K562 (cell line): ENCODE measurements at regions not wholly inside any gene's neighbourhood (a gene's known extent, or its start where the extent isn't known, plus 50 kb on each side); places are given as distances from the start of the nearest gene placed in this dataset.

Source experiments
- ATAC-seq: fragments of 200-7000 bp; cut with Tn5 transposase; 3 replicates; pipeline ENCODE4 v1.9.1; 2020; ENCODE audit warnings: moderate library complexity
- BruUV-seq: library from RNA; stranded (reverse); fragments of 400-500 nt; replicated peaks from 2 replicates; lab custom pipeline; 2021; lab: Mats Ljungman, UMichigan
- CTCF ChIA-PET: fragments of 300-600 bp; formaldehyde crosslinking; extraction: SDS; loops from one replicate; lab custom pipeline; 2021; ENCODE audit warnings: low intra/inter-chr PET ratio; lab: Yijun Ruan, JAX
- POLR2A ChIA-PET: fragments of 300-600, 350-650 bp; sonication (Branson Sonifier 250); formaldehyde crosslinking; extraction: SDS; loops from one replicate; lab custom pipeline; 2021; ENCODE audit warnings: antibody characterized with exemption, inconsistent platforms; lab: Yijun Ruan, JAX
- DNase-seq, 4 experiments: peaks; one replicate each; pipeline versions ENCODE4 v3.0.0 to v3.0.0-alpha.2; 2011 to 2018; ENCODE audit warnings: low spot score in 3 of 4, mixed read lengths in 3 of 4; ENCODE audit errors: extremely low read depth in 1 of 4
- FAIRE-seq: peaks from 2 replicates; lab custom pipeline; 2011; peaks lifted over from hg19 to GRCh38; lab: Jason Lieb, UNC
- H2AFZ ChIP-seq: 2 replicates; pipeline ENCODE4 v1.6.0; 2011; ENCODE audit warnings: low read depth, low read length, control low read depth, inconsistent platforms
- H3K27ac ChIP-seq: fragments of 200-600 bp; 3 replicates; pipeline ENCODE4 v1.8.0; 2011; ENCODE audit warnings: low read depth, mild to moderate bottlenecking, control low read depth, inconsistent platforms, low read length, moderate library complexity, mixed read lengths; ENCODE audit errors: extremely low read depth
- H3K27me3 ChIP-seq, 2 experiments: fragments of 300-600 bp in 1 of 2; 2 replicates in 1 of 2; 3 replicates in 1 of 2; pipeline versions ENCODE4 v1.6.0 to v1.8.0; 2011; ENCODE audit warnings: inconsistent platforms in 2 of 2, low read length in 2 of 2, mild to moderate bottlenecking in 1 of 2, mixed read lengths in 1 of 2, moderate library complexity in 1 of 2; ENCODE audit not compliant: control insufficient read depth in 2 of 2, insufficient read depth in 2 of 2
- H3K36me3 ChIP-seq: fragments of 300-600 bp; 3 replicates; pipeline ENCODE4 v1.8.0; 2011; ENCODE audit warnings: mild to moderate bottlenecking, low read length, inconsistent platforms; ENCODE audit not compliant: control insufficient read depth, insufficient read depth
- H3K4me1 ChIP-seq, 2 experiments: fragments of 200-600 bp in 1 of 2; replicated peaks in 1 of 2; 2 replicates in 1 of 2; 3 replicates in 1 of 2; pipeline versions ENCODE4 v1.5.1 to v1.8.0; 2011; ENCODE audit warnings: inconsistent platforms in 2 of 2, low read length in 2 of 2, mild to moderate bottlenecking in 1 of 2, mixed read lengths in 1 of 2, moderate library complexity in 1 of 2; ENCODE audit not compliant: control insufficient read depth in 2 of 2, insufficient read depth in 2 of 2
- H3K4me2 ChIP-seq: 2 replicates; pipeline ENCODE4 v1.6.1; 2011; ENCODE audit warnings: low read length, control low read depth, inconsistent platforms, mixed read lengths; ENCODE audit not compliant: insufficient read depth
- H3K4me3 ChIP-seq: fragments of 200-600 bp; sonication (generic), shearing (Covaris generic); 2 replicates; pipeline ENCODE4 v1.5.1; 2016; ENCODE audit warnings: control low read depth, inconsistent platforms
- H3K79me2 ChIP-seq: fragments of 200-600 bp; 3 replicates; pipeline ENCODE4 v1.8.0; 2011; ENCODE audit warnings: low read length, inconsistent platforms; ENCODE audit not compliant: control insufficient read depth, insufficient read depth
- H3K9ac ChIP-seq, 2 experiments: 2 replicates each; pipeline versions ENCODE4 v1.6.0 to v1.6.1; 2011; ENCODE audit warnings: low read depth in 2 of 2, low read length in 2 of 2, control low read depth in 1 of 2, inconsistent platforms in 1 of 2, mild to moderate bottlenecking in 1 of 2, mixed read lengths in 1 of 2; ENCODE audit not compliant: insufficient read depth in 1 of 2
- H3K9me1 ChIP-seq: one replicate; pipeline ENCODE4 v1.6.0; 2011; ENCODE audit warnings: inconsistent platforms, mild to moderate bottlenecking, low read length, moderate library complexity; ENCODE audit not compliant: control insufficient read depth, insufficient read depth
- H3K9me3 ChIP-seq: replicated peaks from 2 replicates; pipeline ENCODE4 v1.5.1; 2011; ENCODE audit warnings: low read depth, low read length, inconsistent platforms; ENCODE audit not compliant: control insufficient read depth, insufficient read depth
- H4K20me1 ChIP-seq: replicated peaks from 2 replicates; pipeline ENCODE4 v1.6.1; 2011; ENCODE audit warnings: low read length, inconsistent platforms, mixed read lengths; ENCODE audit not compliant: control insufficient read depth, insufficient read depth
- AFF1 ChIP-seq, 2 experiments: fragments of 450-650 bp; IDR thresholded peaks; 2 replicates each; pipeline ENCODE4 v1.6.1; 2018; ENCODE audit warnings: mild to moderate bottlenecking in 2 of 2, low read depth in 1 of 2; ENCODE audit not compliant: partially characterized antibody in 2 of 2
- PYGO2 ChIP-seq: fragments of 450-650 bp; IDR thresholded peaks from 2 replicates; pipeline ENCODE4 v1.6.1; 2016; ENCODE audit warnings: mild to moderate bottlenecking, missing genetic modification characterization, moderate library complexity, missing compliant biosample characterization
- RBM14 ChIP-seq: fragments of 200-400 bp; formaldehyde crosslinking; IDR thresholded peaks from 2 replicates; pipeline ENCODE4 v1.6.1; 2018; ENCODE audit warnings: low read depth, mild to moderate bottlenecking, low read length, moderate library complexity, borderline replicate concordance; ENCODE audit not compliant: insufficient read depth
- SIRT6 ChIP-seq: IDR thresholded peaks from one replicate; pipeline ENCODE4 v1.6.1; 2012; ENCODE audit warnings: low read depth, mild to moderate bottlenecking, control low read depth, inconsistent platforms, low read length, moderate library complexity
- TCF7L2 ChIP-seq: fragments of 150-350 bp; IDR thresholded peaks from 2 replicates; pipeline ENCODE4 v1.6.1; 2016; ENCODE audit warnings: low read depth, mild to moderate bottlenecking, low read length, moderate library complexity
- TGIF2 ChIP-seq: sonication (generic); formaldehyde crosslinking; IDR thresholded peaks from 2 replicates; pipeline ENCODE4 v1.8.1; 2022; ENCODE audit warnings: mild to moderate bottlenecking, missing genetic modification reagents, moderate library complexity
- ZBTB26 ChIP-seq: fragments of 450-650 bp; formaldehyde crosslinking; IDR thresholded peaks from 2 replicates; pipeline ENCODE4 v1.4.0; 2022; ENCODE audit warnings: missing genetic modification characterization
- ZMIZ1 ChIP-seq, 2 experiments: fragments of 150-350 bp in 1 of 2; IDR thresholded peaks; 2 replicates each; pipeline ENCODE4 v1.6.1; 2012 to 2016; ENCODE audit warnings: low read depth in 2 of 2, low read length in 2 of 2, mild to moderate bottlenecking in 1 of 2, moderate library complexity in 1 of 2
- ZNF12 ChIP-seq: sonication (generic); formaldehyde crosslinking; IDR thresholded peaks from 2 replicates; pipeline ENCODE4 v1.4.0; 2020; ENCODE audit warnings: mild to moderate bottlenecking, missing genetic modification reagents
- ZNF224 ChIP-seq: sonication (generic); formaldehyde crosslinking; IDR thresholded peaks from 2 replicates; pipeline ENCODE4 v1.8.0; 2022; ENCODE audit warnings: mild to moderate bottlenecking, missing genetic modification reagents
- WGBS: fragments of 100-300 bp; shearing (Covaris generic); methylation state at CpG from one replicate; pipeline ENCODE4 v1.1.6; 2016; ENCODE audit warnings: low coverage, mixed read lengths; ENCODE audit not compliant: insufficient coverage; ENCODE audit errors: missing lambda C conversion rate; 5-methylcytosine and 5-hydroxymethylcytosine counted together
- in situ Hi-C: fragments of 300-500 bp; cut with MboI; formaldehyde crosslinking; loops from 4 replicates; pipeline ENCODE4 v1.15.0; 2018; ENCODE audit warnings: inconsistent platforms, mixed read lengths
- intact Hi-C: fragments of 100-400 bp; cut with micrococcal nuclease; formaldehyde crosslinking; loops from 2 replicates; pipeline ENCODE4 v1.14.2; 2022

GRCh38 chr9:75707191-75707590 is 183.3 kb upstream of the PCSK5 start:
- no peak overlapping the region for H2AFZ ChIP-seq
- POLR2A ChIA-PET: no interaction called here
- no peak overlapping the region for H3K27ac ChIP-seq
- no peak overlapping the region for H3K4me2 ChIP-seq
- in situ Hi-C loops: no loop called here
- DNase-seq (no peak), ATAC-seq (no peak), FAIRE-seq (no peak)
- H3K9me3 ChIP-seq: no peaks in the 10 kb centered on the region
- H3K36me3 ChIP-seq: no peaks in the 10 kb centered on the region
- H3K4me3 ChIP-seq: no peak overlapping the region
- no peaks in the 10 kb centered on the region for H4K20me1 ChIP-seq
- no CpG with 5 or more reads among the region's 2 CpGs for WGBS
- no peaks in the 10 kb centered on the region for H3K4me1 ChIP-seq
- TF ChIP-seq TCF7L2 (no peak), ZNF12 (CRISPR knock-in tag) (no peak), TGIF2 (no peak), AFF1 (IDR thresholded peaks at IDR 0.05; ENCODE audit: low read depth in 1 of 2, partially characterized antibody in 2 of 2) (no peak), SIRT6 (no peak), ZBTB26 (CRISPR knock-in tag) (no peak), ZMIZ1 (IDR thresholded peaks at IDR 0.05; ENCODE audit: low read depth in 2 of 2, low read length in 2 of 2) (no peak), ZNF224 (CRISPR knock-in tag) (no peak), RBM14 (no peak), PYGO2 (no peak)
- no peaks in the 10 kb centered on the region for H3K9me1 ChIP-seq
- H3K9ac ChIP-seq: no peak overlapping the region
- BruUV-seq: no TSS peak
- H3K27me3 ChIP-seq: no peaks in the 10 kb centered on the region
- CTCF ChIA-PET: no interaction called here
- intact Hi-C loops: no loop called here
- no peaks in the 10 kb centered on the region for H3K79me2 ChIP-seq
